ENCODE measurements at regions not wholly inside any gene's neighbourhood (a gene's known extent, or its start where the extent isn't known, plus 50 kb on each side); places are given as distances from the start of the nearest gene placed in this dataset.

DNA sequence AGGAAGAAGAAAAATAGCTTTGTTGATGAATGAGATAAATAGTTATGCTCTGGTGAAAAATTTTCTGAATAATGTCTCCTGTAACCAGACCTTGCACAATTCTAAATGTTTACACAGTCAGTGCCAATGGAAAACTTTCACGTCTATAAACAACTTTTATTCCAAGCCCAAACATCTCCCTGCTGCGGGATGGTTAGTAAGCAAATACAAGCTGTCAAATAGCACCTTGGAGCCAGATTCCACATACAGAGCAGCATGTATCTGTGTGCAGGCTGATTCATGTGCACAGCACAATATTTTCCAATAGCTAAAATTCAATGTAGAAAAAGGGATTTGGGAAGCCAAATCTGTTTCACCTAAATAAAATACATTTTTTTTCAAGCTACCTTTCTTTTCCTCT lies 813.3 kb downstream of the HACE1 start:
- H3K27me3 ChIP-seq: no peaks in the 10 kb centered on the region
- no peak overlapping the region for H3K27ac ChIP-seq
- 55 to 62% methylated on average over 2 of the region's 2 CpGs for WGBS, 2 donors
- DNase-seq: no peak
- no peaks in the 10 kb centered on the region for H3K36me3 ChIP-seq (ENCODE audit: low read depth, missing control alignments)
- H3K4me3 ChIP-seq: no peak overlapping the region
- H3K4me1 ChIP-seq: no peaks in the 10 kb centered on the region
- no peaks in the 10 kb centered on the region for H3K9me3 ChIP-seq
- TF ChIP-seq, protein P1, sequence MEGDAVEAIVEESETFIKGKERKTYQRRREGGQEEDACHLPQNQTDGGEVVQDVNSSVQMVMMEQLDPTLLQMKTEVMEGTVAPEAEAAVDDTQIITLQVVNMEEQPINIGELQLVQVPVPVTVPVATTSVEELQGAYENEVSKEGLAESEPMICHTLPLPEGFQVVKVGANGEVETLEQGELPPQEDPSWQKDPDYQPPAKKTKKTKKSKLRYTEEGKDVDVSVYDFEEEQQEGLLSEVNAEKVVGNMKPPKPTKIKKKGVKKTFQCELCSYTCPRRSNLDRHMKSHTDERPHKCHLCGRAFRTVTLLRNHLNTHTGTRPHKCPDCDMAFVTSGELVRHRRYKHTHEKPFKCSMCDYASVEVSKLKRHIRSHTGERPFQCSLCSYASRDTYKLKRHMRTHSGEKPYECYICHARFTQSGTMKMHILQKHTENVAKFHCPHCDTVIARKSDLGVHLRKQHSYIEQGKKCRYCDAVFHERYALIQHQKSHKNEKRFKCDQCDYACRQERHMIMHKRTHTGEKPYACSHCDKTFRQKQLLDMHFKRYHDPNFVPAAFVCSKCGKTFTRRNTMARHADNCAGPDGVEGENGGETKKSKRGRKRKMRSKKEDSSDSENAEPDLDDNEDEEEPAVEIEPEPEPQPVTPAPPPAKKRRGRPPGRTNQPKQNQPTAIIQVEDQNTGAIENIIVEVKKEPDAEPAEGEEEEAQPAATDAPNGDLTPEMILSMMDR (IDR thresholded peaks at IDR 0.05): no peak
- TF ChIP-seq POLR2A (IDR thresholded peaks at IDR 0.05): no peak
- intact Hi-C loops (cut with DNase I; ENCODE audit: low total_unique reads): no loop called here

DNA sequence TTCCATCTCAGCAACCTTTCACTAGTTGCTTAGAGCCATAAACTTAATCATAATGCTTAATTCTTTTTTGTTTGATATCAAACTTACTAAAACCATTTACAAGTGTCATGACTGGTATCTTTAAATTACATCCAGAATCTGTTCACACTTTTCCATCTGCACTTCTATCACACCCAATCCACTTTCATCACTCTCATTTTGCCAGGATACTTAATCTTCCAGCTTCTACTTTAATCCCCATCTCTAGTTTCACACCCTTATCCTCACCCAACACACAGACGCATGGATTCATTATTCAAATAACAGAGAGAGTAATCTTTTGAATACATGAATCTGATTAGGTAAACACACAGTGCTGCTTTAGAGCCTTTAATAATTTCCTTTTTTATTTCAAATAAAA lies 828.4 kb downstream of the HACE1 start:
- no peak for DNase-seq
- no peaks in the 10 kb centered on the region for H3K4me1 ChIP-seq
- 88 to 89% methylated on average over 1 of the region's 1 CpG for WGBS, 2 donors
- H3K27me3 ChIP-seq: no peaks in the 10 kb centered on the region
- no peaks in the 10 kb centered on the region for H3K36me3 ChIP-seq (ENCODE audit: low read depth, missing control alignments)
- H3K27ac ChIP-seq: no peak overlapping the region
- H3K9me3 ChIP-seq: no peaks in the 10 kb centered on the region
- TF ChIP-seq, protein P1 (IDR thresholded peaks at IDR 0.05): no peak
- no peak for TF ChIP-seq POLR2A (IDR thresholded peaks at IDR 0.05)
- intact Hi-C loops (cut with DNase I; ENCODE audit: low total_unique reads): no loop called here
- H3K4me3 ChIP-seq: no peak overlapping the region

DNA sequence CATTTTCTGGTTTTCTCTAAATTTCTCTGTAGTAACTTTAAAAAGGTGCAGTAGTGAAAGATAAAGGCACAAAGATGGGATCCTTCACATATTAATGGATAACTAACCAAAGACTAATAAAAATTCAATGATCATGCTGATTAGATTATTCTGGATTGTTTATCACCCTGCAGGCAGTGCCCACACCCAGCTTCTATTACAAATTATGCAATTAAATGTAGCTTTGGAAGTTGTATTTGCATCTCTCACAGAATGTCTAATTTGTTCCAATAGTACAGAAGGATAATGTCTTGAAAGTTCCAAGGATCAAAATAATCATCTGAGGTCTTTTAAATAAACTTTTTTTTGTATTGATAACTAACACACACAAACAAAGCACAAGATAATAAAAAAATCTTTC lies 837.6 kb downstream of the HACE1 start:
- H3K4me3 ChIP-seq: no peak overlapping the region
- intact Hi-C loops (cut with DNase I; ENCODE audit: low total_unique reads): no loop called here

DNA sequence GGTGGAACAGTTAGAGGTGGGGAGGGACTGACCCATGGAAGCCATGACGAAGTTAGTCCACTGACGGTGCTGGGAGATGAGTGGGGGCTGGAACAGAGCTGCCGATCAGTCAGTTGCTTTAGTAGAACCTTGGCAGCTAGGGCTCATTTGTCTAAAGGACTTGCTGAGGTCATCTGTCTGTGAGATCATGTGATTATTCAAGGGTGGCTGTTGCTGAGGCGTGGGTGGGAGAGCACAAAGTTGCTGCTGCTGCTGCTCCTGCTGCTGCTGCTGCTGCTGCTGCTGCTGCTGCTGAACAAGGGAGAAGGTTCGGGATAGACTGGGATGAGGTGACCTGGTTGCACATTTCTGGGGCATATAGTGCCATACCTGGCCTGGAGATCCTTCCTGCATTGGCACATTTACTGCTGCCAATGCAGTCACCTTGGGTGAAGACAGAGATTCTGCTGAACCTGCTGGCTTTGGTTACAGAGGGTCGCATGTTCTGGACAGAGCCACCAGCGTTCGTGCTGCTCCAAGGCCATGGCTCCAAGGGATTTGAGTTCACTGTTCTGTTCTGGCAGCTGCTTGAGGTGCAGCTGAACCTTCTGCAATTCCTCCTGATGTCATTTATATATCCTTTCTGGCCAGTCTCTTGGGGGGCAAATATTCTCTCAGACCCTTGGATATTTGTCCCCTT lies 840.5 kb downstream of the HACE1 start:
- Histone ChIP-seq H3K4me3 (no peak overlapping the region), H3K27ac (no peak overlapping the region), H3K27me3 (no peaks in the 10 kb centered on the region), H3K4me1 (no peaks in the 10 kb centered on the region), H3K36me3 (ENCODE audit: low read depth, missing control alignments) (no peaks in the 10 kb centered on the region), H3K9me3 (no peaks in the 10 kb centered on the region)
- TF ChIP-seq, protein P1 (IDR thresholded peaks at IDR 0.05): no peak
- no peak for TF ChIP-seq POLR2A (IDR thresholded peaks at IDR 0.05)
- no peak for DNase-seq
- intact Hi-C loops (cut with DNase I; ENCODE audit: low total_unique reads): no loop called here
- 70 to 72% methylated on average over 8 of the region's 8 CpGs for WGBS, 2 donors

More for the DNA sequence above, 837.6 kb downstream of the HACE1 start:
- Histone ChIP-seq H3K27ac (no peak overlapping the region), H3K36me3 (ENCODE audit: low read depth, missing control alignments) (no peaks in the 10 kb centered on the region), H3K9me3 (no peaks in the 10 kb centered on the region), H3K4me1 (no peaks in the 10 kb centered on the region), H3K27me3 (no peaks in the 10 kb centered on the region)
- no peak for TF ChIP-seq POLR2A (IDR thresholded peaks at IDR 0.05)
- TF ChIP-seq, protein P1 (IDR thresholded peaks at IDR 0.05): no peak
- DNase-seq: no peak

Measured in testis (tissue), 2 donors.